ENCODE measurements at regions not wholly inside any gene's neighbourhood (a gene's known extent, or its start where the extent isn't known, plus 50 kb on each side); places are given as distances from the start of the nearest gene placed in this dataset.

DNA sequence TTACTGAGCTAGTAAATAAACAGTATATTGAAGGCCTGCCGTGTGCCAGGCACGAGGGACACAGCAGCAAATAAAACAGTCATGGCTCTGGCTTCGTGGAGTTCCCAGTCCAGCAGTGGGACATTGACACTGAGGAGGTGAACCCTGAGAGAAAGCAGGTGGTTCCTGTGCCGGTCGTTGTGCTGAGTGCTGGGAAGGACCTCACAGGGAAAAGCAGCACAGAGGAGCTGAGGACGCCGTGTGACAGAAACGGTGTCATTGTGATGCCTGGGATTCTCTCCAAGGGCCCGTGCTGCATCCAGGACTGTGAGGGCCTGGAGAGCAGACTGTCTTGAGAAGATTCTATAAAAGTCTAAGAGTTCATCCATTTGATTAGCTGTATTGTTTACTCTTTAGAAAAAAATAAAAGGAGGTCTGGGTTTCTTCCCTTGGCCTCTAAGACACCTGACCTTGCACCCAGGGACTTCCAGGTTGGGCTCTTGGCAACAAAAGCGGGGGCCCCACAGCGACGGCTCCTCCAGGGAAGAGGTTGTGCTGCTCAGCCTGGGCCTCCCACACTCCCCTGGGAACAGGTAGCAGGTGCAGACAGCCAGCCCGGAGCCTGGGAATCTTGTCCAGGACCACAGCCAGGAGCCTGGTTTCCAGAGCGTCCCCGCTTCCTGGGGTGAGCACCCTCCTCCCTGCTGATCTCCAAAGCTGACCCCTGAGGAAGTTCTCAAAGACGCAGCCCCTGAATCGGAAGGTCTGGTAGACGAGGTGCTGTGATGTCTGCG, 251.2 kb upstream of the PMEPA1 start:
- no peak for DNase-seq (ENCODE audit: low spot score)
- TF ChIP-seq, protein P1, sequence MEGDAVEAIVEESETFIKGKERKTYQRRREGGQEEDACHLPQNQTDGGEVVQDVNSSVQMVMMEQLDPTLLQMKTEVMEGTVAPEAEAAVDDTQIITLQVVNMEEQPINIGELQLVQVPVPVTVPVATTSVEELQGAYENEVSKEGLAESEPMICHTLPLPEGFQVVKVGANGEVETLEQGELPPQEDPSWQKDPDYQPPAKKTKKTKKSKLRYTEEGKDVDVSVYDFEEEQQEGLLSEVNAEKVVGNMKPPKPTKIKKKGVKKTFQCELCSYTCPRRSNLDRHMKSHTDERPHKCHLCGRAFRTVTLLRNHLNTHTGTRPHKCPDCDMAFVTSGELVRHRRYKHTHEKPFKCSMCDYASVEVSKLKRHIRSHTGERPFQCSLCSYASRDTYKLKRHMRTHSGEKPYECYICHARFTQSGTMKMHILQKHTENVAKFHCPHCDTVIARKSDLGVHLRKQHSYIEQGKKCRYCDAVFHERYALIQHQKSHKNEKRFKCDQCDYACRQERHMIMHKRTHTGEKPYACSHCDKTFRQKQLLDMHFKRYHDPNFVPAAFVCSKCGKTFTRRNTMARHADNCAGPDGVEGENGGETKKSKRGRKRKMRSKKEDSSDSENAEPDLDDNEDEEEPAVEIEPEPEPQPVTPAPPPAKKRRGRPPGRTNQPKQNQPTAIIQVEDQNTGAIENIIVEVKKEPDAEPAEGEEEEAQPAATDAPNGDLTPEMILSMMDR (IDR thresholded peaks at IDR 0.05; ENCODE audit: poor library complexity, severe bottlenecking) = no peak
- no peak overlapping the region for H3K4me3 ChIP-seq (ENCODE audit: severe bottlenecking)
- ATAC-seq (ENCODE audit: low read depth) = no peak
- no peak overlapping the region for H3K27ac ChIP-seq (ENCODE audit: poor library complexity, severe bottlenecking)
- no peaks in the 10 kb centered on the region for H3K9me3 ChIP-seq (ENCODE audit: severe bottlenecking)
- H3K4me1 ChIP-seq (ENCODE audit: insufficient read depth, poor library complexity, severe bottlenecking) = no peaks in the 10 kb centered on the region
- H3K27me3 ChIP-seq (ENCODE audit: insufficient read depth, poor library complexity, severe bottlenecking) = no peaks in the 10 kb centered on the region
- no peaks in the 10 kb centered on the region for H3K36me3 ChIP-seq (ENCODE audit: low read depth)

DNA sequence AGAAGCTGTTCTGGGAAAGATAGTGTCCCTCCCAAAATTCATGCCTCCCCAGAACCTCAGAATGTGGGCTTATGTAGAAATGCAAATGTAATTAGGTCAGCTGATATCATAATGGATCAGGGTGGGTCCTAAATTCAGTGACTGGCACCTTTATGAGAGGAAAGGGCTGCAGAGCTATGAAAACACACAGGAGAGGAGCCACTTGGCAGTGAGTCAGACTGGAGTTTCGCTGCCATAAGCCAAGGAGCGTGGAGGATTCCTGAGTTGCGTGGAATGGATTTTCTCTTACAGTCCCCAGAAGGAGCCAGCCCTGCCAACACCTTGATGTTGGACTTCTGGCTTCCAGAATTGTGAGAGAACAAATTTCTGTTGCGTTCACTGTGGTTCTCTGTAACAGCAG, 249.8 kb upstream of the PMEPA1 start:
- Histone ChIP-seq H3K27ac (ENCODE audit: poor library complexity, severe bottlenecking) (no peak overlapping the region), H3K4me3 (ENCODE audit: severe bottlenecking) (no peak overlapping the region), H3K27me3 (ENCODE audit: insufficient read depth, poor library complexity, severe bottlenecking) (no peaks in the 10 kb centered on the region), H3K4me1 (ENCODE audit: insufficient read depth, poor library complexity, severe bottlenecking) (no peaks in the 10 kb centered on the region), H3K9me3 (ENCODE audit: severe bottlenecking) (no peaks in the 10 kb centered on the region), H3K36me3 (ENCODE audit: low read depth) (no peaks in the 10 kb centered on the region)
- TF ChIP-seq, protein P1 (IDR thresholded peaks at IDR 0.05; ENCODE audit: poor library complexity, severe bottlenecking) = no peak
- DNase-seq (ENCODE audit: low spot score) (no peak), ATAC-seq (ENCODE audit: low read depth) (no peak)

DNA sequence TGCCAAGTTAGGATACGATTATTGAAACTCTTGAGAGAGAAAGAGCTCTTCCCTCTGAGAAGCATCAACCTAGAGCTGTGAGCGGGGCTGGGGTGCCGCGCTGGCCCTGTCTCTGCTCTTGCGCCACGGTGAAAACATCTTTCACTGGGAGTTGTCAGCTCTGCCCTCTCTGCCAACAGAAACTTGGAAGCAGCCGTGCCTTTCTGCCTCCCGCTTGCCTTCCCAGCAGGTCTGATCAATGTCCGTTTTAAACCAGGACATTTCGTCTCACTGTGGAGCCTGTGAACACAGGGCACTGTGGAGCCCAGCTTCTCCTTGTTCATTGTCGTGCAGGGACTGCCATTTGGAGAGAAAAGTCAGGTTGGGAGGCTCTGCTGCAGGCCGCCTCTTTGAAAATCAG, 249.2 kb upstream of the PMEPA1 start:
- ATAC-seq (ENCODE audit: low read depth) = no peak

DNA sequence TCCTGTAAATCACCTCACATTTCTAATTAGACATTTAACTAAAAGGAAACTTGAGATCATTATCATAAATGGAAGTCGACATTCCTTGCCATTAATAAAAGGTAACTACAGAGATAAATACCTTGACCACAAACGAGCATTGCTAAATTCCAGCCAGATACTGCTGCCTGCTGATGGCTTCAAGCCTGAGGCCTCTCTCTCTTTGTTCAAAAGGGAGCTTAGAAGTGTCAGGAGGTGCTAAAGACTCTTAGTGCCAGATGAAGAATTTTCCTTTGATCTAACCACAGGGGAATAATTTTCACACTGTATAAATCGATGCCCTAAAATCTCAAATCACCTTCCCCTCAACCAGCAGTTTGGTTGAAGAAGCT, 248.2 kb upstream of the PMEPA1 start:
- TF ChIP-seq, protein P1 (IDR thresholded peaks at IDR 0.05; ENCODE audit: poor library complexity, severe bottlenecking) = no peak
- H3K4me3 ChIP-seq (ENCODE audit: severe bottlenecking) = no peak overlapping the region
- DNase-seq (ENCODE audit: low spot score) (no peak), ATAC-seq (ENCODE audit: low read depth) (no peak)
- H3K36me3 ChIP-seq (ENCODE audit: low read depth) = no peaks in the 10 kb centered on the region
- no peaks in the 10 kb centered on the region for H3K27me3 ChIP-seq (ENCODE audit: insufficient read depth, poor library complexity, severe bottlenecking)
- peaks cover 8% of the 10 kb centered on the region for H3K4me1 ChIP-seq (ENCODE audit: insufficient read depth, poor library complexity, severe bottlenecking)
- no peaks in the 10 kb centered on the region for H3K9me3 ChIP-seq (ENCODE audit: severe bottlenecking)
- no peak overlapping the region for H3K27ac ChIP-seq (ENCODE audit: poor library complexity, severe bottlenecking)

More for the DNA sequence above, 249.2 kb upstream of the PMEPA1 start:
- Histone ChIP-seq H3K27ac (ENCODE audit: poor library complexity, severe bottlenecking) (no peak overlapping the region), H3K36me3 (ENCODE audit: low read depth) (no peaks in the 10 kb centered on the region), H3K27me3 (ENCODE audit: insufficient read depth, poor library complexity, severe bottlenecking) (no peaks in the 10 kb centered on the region), H3K4me3 (ENCODE audit: severe bottlenecking) (no peak overlapping the region), H3K4me1 (ENCODE audit: insufficient read depth, poor library complexity, severe bottlenecking) (peaks cover under 1% of the 10 kb centered on the region), H3K9me3 (ENCODE audit: severe bottlenecking) (no peaks in the 10 kb centered on the region)
- TF ChIP-seq, protein P1 (IDR thresholded peaks at IDR 0.05; ENCODE audit: poor library complexity, severe bottlenecking) = no peak
- DNase-seq (ENCODE audit: low spot score) = no peak

DNA sequence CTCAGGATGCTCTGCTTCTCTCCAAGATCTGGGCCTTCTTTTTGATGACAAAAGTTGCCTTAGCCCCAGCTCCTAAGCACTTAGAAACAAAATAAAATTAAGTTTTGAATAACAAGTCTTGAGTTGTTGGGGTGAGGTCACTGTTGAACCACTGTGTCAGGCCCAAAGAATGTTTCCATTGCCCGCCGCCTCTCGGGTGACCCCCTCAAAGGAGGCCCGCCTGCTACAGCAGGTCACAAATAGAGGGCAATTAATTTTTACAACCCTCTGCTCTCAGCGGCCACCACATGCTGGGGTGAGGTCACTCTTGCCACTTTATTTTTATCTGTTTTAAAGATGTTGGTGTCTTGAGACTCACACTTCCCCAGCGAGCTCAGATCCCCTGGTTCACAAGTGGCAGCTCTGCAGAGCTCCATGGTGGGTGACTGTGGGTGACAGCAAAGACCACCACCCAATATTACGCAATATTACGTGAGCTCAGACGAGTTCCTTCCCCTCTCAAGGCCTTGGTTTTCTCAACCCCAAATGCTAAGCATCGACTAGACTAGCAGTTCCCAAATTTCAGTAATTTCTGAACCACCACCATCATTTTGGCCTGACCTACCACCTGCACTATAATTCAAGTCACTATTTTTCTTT, 247.7 kb upstream of the PMEPA1 start:
- H3K9me3 ChIP-seq (ENCODE audit: severe bottlenecking) = no peaks in the 10 kb centered on the region
- no peak overlapping the region for H3K27ac ChIP-seq (ENCODE audit: poor library complexity, severe bottlenecking)
- no peak overlapping the region for H3K4me3 ChIP-seq (ENCODE audit: severe bottlenecking)
- no peaks in the 10 kb centered on the region for H3K27me3 ChIP-seq (ENCODE audit: insufficient read depth, poor library complexity, severe bottlenecking)
- no peak for ATAC-seq (ENCODE audit: low read depth)
- no peaks in the 10 kb centered on the region for H3K36me3 ChIP-seq (ENCODE audit: low read depth)
- H3K4me1 ChIP-seq (ENCODE audit: insufficient read depth, poor library complexity, severe bottlenecking) = peaks cover 8% of the 10 kb centered on the region
- DNase-seq (ENCODE audit: low spot score) = no peak
- TF ChIP-seq, protein P1 (IDR thresholded peaks at IDR 0.05; ENCODE audit: poor library complexity, severe bottlenecking) = no peak

Measured in RWPE2 (cell line).